Mesendoderm (in vitro differentiated cells): ENCODE measurements at regions not wholly inside any gene's neighbourhood (a gene's known extent, or its start where the extent isn't known, plus 50 kb on each side); places are given as distances from the start of the nearest gene placed in this dataset.
A peak's percentile ranks its signal among the peaks of the same experiment; 100 is the strongest.
"Not testable (repeated sequence)": the region's sequence is repeated elsewhere in the genome, so short reads cannot be mapped to it uniquely, and the experiment has no call there.

Source experiments
- DNase-seq: peaks from one replicate; pipeline ENCODE4 v3.0.0; 2013
- H2AK5ac ChIP-seq: 2 replicates; pipeline ENCODE4 v1.6.1; 2013; ENCODE audit warnings: low read length, inconsistent platforms
- H2BK120ac ChIP-seq: 2 replicates; pipeline ENCODE4 v1.6.1; 2013; ENCODE audit warnings: low read depth, mild to moderate bottlenecking, low read length, moderate library complexity, mixed read lengths
- H2BK15ac ChIP-seq: replicated peaks from 2 replicates; pipeline ENCODE4 v1.6.1; 2013; ENCODE audit warnings: low read depth, mild to moderate bottlenecking, moderate library complexity
- H2BK5ac ChIP-seq: 2 replicates; pipeline ENCODE4 v1.6.1; 2013; ENCODE audit warnings: low read length, inconsistent platforms
- H3K18ac ChIP-seq: 2 replicates; pipeline ENCODE4 v1.6.1; 2013; ENCODE audit warnings: mild to moderate bottlenecking, low read length, mixed read lengths
- H3K23ac ChIP-seq: one replicate; pipeline ENCODE4 v1.6.1; 2013; ENCODE audit warnings: low read length
- H3K27ac ChIP-seq: 2 replicates; pipeline ENCODE4 v1.5.1; 2013; ENCODE audit warnings: low read depth, mild to moderate bottlenecking, inconsistent platforms, low read length, moderate library complexity
- H3K27me3 ChIP-seq: 2 replicates; pipeline ENCODE4 v1.6.1; 2013; ENCODE audit warnings: low read length, control low read depth, mild to moderate bottlenecking, inconsistent platforms; ENCODE audit not compliant: insufficient read depth, poor library complexity
- H3K36me3 ChIP-seq: 2 replicates; pipeline ENCODE4 v1.6.1; 2013; ENCODE audit warnings: low read length, inconsistent platforms; ENCODE audit not compliant: control insufficient read depth, insufficient read depth
- H3K4ac ChIP-seq: one replicate; pipeline ENCODE4 v1.6.1; 2013; ENCODE audit warnings: low read depth, mild to moderate bottlenecking, low read length, moderate library complexity
- H3K4me1 ChIP-seq: 2 replicates; pipeline ENCODE4 v1.6.1; 2013; ENCODE audit warnings: low read depth, low read length, inconsistent platforms; ENCODE audit not compliant: control insufficient read depth
- H3K4me2 ChIP-seq: 2 replicates; pipeline ENCODE4 v1.6.1; 2013; ENCODE audit warnings: low read length
- H3K4me3 ChIP-seq: 2 replicates; pipeline ENCODE4 v1.5.1; 2013; ENCODE audit warnings: mild to moderate bottlenecking, low read length
- H3K56ac ChIP-seq: one replicate; pipeline ENCODE4 v1.6.1; 2013; ENCODE audit warnings: low read length
- H3K79me1 ChIP-seq: 2 replicates; pipeline ENCODE4 v1.6.1; 2013; ENCODE audit warnings: low read length, inconsistent platforms
- H3K79me2 ChIP-seq: 2 replicates; pipeline ENCODE4 v1.6.1; 2013; ENCODE audit warnings: mild to moderate bottlenecking, low read length; ENCODE audit not compliant: control insufficient read depth, insufficient read depth
- H3K9ac ChIP-seq: 2 replicates; pipeline ENCODE4 v1.6.1; 2013; ENCODE audit warnings: low read length, inconsistent platforms
- H4K5ac ChIP-seq: one replicate; pipeline ENCODE4 v1.6.1; 2013; ENCODE audit warnings: low read length
- H4K8ac ChIP-seq: one replicate; pipeline ENCODE4 v1.6.1; 2013; ENCODE audit warnings: low read depth, mild to moderate bottlenecking, control low read depth, low read length, moderate library complexity
- WGBS: extraction: QIAGEN DNeasy Blood & Tissue Kit; methylation state at CpG from one replicate; pipeline ENCODE4 v1.1.7; 2013; ENCODE audit warnings: low lambda C conversion rate, missing lambda C conversion rate; ENCODE audit not compliant: insufficient coverage; ENCODE audit errors: extremely low coverage; 5-methylcytosine and 5-hydroxymethylcytosine counted together

DNA sequence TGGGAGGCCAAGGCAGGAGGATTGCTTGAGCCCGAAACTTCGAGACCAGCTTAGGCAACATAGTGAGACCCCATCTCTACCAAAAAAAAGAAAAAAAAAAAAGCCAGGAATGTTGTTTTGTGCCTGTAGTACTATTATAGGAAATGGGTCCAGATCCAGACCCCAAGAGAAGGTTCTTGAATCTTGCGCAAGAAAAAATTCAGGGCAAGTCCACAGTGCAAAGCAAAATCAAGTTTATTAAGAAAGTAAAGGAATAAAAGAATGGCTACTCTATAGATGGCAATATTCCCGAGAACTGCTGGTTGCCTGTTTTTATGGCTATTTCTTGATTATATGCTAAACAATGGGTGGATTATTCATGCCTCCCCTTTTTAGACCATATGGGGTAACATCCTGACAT, 51.2 kb upstream of the RDX start:
- WGBS, result no CpG with 5 or more reads among the region's 4 CpGs
- Histone ChIP-seq H3K4me1 (no peaks in the 10 kb centered on the region), H3K27ac (no peak overlapping the region), H4K5ac (no peak overlapping the region), H3K79me2 (no peaks in the 10 kb centered on the region), H3K4ac (no peak overlapping the region), H2BK15ac (no peak overlapping the region), H2AK5ac (no peak overlapping the region), H3K79me1 (no peaks in the 10 kb centered on the region), H3K36me3 (no peaks in the 10 kb centered on the region), H3K56ac (no peak overlapping the region), H3K23ac (no peak overlapping the region), H3K18ac (no peak overlapping the region), H3K9ac (no peak overlapping the region), H3K4me2 (no peak overlapping the region), H3K4me3 (no peak overlapping the region), H2BK120ac (no peak overlapping the region), H3K27me3 (no peaks in the 10 kb centered on the region), H2BK5ac (no peak overlapping the region), H4K8ac (no peak overlapping the region)
- DNase-seq, result no peak

DNA sequence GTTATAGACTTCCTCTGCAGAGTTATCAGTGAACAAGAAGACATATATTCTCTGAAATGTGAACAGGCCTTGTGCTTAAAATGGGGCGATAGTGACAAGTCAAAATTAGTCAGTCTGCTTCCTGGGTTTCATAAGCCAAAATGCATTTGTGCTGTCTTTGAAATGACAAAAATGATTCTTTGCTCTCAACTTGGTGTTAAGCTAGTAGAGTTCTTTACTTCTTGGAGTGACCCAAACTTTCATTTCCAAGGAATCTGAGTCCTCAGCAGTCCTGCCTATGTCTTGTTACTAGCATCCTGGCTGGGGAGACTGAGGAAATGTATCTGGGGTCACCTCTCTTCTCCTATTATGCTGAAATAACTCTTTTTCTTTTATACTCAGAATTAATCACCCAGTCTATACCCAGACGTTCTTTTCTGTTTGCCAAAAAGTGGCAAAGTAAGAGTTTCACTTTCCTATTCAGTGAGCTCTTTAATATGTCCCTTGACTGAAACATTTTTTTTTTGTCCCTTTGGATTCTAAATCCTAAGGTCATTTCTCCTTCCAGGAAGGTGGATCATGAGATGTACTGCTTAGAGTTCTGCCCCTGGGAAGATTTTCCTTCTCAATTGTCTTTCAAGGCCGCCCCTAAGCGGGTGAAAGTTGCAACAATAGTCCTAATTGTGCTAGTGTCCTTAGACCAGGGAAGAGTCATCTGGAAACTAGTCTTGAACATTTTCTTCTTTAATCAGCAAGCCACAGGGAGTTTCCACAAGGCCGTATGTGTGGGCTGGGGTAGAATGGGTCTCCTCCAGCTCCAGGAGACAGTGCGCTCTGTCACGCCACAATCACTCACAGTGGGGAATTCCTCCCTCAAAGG, 53.0 kb upstream of the RDX start:
- no peaks in the 10 kb centered on the region for H3K4me1 ChIP-seq
- H3K4me3 ChIP-seq, result no peak overlapping the region
- H3K9ac ChIP-seq, result no peak overlapping the region
- H3K27me3 ChIP-seq, result no peaks in the 10 kb centered on the region
- no peaks in the 10 kb centered on the region for H3K79me2 ChIP-seq
- no peak overlapping the region for H3K27ac ChIP-seq
- no peak overlapping the region for H3K4me2 ChIP-seq
- no peak overlapping the region for H4K5ac ChIP-seq
- H3K18ac ChIP-seq, result no peak overlapping the region
- H4K8ac ChIP-seq, result no peak overlapping the region
- H3K4ac ChIP-seq, result no peak overlapping the region
- no peak overlapping the region for H2BK15ac ChIP-seq
- no peak overlapping the region for H3K23ac ChIP-seq
- no peaks in the 10 kb centered on the region for H3K79me1 ChIP-seq
- no peak overlapping the region for H2BK5ac ChIP-seq
- WGBS, result no CpG with 5 or more reads among the region's 7 CpGs
- H2AK5ac ChIP-seq, result no peak overlapping the region
- no peak for DNase-seq
- H3K36me3 ChIP-seq, result no peaks in the 10 kb centered on the region
- no peak overlapping the region for H2BK120ac ChIP-seq
- H3K56ac ChIP-seq, result no peak overlapping the region

DNA sequence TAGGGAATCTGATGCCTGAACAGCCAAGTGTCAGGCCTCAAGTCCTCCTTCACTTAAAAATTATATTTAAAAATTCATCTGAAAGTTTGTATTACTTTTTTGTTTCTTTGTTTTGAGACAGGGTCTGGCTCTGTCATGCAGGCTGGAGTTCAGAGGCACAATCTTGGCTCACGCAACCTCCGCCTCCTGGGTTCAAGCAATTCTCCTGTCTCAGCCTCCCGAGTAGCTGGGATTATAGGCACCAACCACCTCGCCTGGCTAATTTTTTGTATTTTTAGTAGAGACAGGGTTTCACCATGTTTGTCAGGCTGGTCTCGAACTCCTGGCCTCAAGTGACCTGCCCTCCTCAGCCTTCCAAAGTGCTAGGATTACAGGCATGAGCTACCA, 53.6 kb upstream of the RDX start:
- not testable (repeated sequence) for H2BK15ac ChIP-seq, H3K18ac ChIP-seq, H3K4me3 ChIP-seq, H3K23ac ChIP-seq, H3K79me1 ChIP-seq, H3K4me1 ChIP-seq, H3K4ac ChIP-seq, H3K36me3 ChIP-seq, H3K79me2 ChIP-seq, H3K56ac ChIP-seq, H3K27ac ChIP-seq, H4K8ac ChIP-seq, H2AK5ac ChIP-seq, H4K5ac ChIP-seq, H3K4me2 ChIP-seq, H3K9ac ChIP-seq, DNase-seq, H2BK5ac ChIP-seq, H3K27me3 ChIP-seq, H2BK120ac ChIP-seq
- no CpG with 5 or more reads among the region's 5 CpGs for WGBS

DNA sequence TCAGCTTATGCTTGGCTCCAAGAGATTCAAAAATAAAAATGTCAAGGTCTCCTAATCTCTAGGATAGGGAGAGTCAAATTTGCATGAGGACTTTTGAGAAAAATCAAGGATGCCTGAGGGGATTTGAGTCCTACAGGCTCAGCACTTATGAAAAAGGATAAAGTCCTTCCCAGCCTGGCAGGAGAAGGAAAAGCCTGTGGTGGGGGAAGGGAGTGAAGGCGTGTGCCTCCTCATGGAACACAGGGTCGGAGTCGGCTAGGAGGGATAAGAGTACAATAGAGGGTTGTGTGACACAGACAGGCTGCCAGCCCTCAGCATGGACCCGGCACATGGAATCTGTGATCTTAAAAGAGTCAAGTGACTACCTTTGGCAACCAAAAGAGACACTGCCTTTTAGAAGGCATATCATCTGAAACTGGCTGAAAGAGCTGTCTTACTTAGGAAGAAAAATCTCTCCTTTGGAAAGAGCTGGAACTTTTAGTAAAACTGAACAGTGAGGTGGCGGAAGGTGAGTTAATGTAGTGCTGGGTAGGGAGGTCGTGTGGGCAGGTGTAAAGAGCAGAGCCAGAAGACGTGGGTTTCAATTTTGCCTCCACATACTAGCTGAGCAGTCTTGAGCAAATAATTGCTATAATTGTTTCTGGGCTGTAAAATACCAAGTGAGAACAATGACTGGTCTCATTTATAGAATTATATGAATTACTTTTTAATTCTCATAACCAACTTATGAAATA, 58.8 kb upstream of the RDX start:
- no peak overlapping the region for H2BK120ac ChIP-seq
- H3K27ac ChIP-seq, result no peak overlapping the region
- no peak overlapping the region for H3K4me3 ChIP-seq
- no peaks in the 10 kb centered on the region for H3K79me2 ChIP-seq
- no CpG with 5 or more reads among the region's 7 CpGs for WGBS
- H2AK5ac ChIP-seq, result no peak overlapping the region
- no peak overlapping the region for H4K5ac ChIP-seq
- peaks cover 4% of the 10 kb centered on the region for H3K4me1 ChIP-seq
- H3K18ac ChIP-seq, result no peak overlapping the region
- H4K8ac ChIP-seq, result no peak overlapping the region
- peak overlapping the region; percentile 5 for H2BK5ac ChIP-seq
- H3K23ac ChIP-seq, result no peak overlapping the region
- H3K9ac ChIP-seq, result peak overlapping the region; percentile 36
- no peaks in the 10 kb centered on the region for H3K27me3 ChIP-seq
- DNase-seq, result peak; percentile 59
- H3K36me3 ChIP-seq, result no peaks in the 10 kb centered on the region
- H3K56ac ChIP-seq, result peak overlapping the region; percentile 62
- H3K4ac ChIP-seq, result no peak overlapping the region
- no peaks in the 10 kb centered on the region for H3K79me1 ChIP-seq
- H3K4me2 ChIP-seq, result no peak overlapping the region
- H2BK15ac ChIP-seq, result no peak overlapping the region

DNA sequence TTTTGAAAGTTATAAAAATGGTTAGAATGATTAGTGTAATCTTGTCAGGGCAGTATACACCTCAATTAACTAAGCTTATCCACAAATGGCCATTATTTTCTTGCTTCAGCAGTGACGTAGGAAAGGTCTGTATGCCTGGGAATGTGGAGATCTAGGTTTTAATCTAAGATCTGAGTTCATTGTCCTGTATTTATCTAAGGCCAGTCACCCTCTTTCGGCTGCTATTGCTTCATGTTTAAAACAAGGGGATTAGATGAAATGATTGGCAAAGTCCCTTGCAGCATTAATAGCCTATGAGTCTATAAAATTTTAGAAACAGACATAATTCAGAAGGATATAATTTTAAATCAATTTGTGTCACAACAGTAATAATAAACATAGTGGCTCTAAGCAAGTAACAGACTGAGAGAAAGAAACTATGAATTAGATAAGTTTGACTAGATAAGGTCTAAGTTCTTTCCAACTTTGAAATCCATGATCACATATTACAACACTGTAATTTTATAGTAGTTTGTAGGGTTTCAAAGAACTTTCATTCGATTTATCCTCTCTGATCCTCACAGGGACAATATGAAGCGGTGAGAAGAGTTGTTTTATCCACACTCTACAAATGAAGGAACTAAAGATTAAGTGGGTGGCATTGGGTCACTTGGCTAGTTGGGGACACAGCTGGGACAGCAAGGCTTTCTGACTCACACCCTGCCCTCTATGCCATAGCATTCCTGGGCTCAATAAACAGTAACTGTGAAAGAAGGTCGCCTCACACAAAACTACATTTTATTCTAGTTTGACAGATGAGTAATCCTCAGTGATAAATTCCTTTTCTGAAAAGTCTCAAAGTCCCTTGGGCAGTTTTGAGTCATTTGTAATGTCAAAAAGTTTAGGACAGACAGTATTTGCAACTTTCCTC, 60.6 kb upstream of the RDX start:
- Histone ChIP-seq H4K8ac (no peak overlapping the region), H2AK5ac (no peak overlapping the region), H3K23ac (no peak overlapping the region), H3K4me1 (peaks cover 4% of the 10 kb centered on the region), H2BK120ac (no peak overlapping the region), H3K4me3 (no peak overlapping the region), H2BK15ac (peak overlapping the region; percentile 98), H3K36me3 (no peaks in the 10 kb centered on the region), H3K9ac (no peak overlapping the region), H3K56ac (no peak overlapping the region), H3K79me2 (no peaks in the 10 kb centered on the region), H3K27ac (no peak overlapping the region), H2BK5ac (no peak overlapping the region), H3K79me1 (no peaks in the 10 kb centered on the region), H3K4me2 (no peak overlapping the region), H3K27me3 (no peaks in the 10 kb centered on the region), H3K18ac (no peak overlapping the region), H3K4ac (no peak overlapping the region), H4K5ac (no peak overlapping the region)
- DNase-seq, result peak; percentile 69
- WGBS, result no CpG with 5 or more reads among the region's 5 CpGs
